ENCODE measurements at regions not wholly inside any gene's neighbourhood (a gene's known extent, or its start where the extent isn't known, plus 50 kb on each side); places are given as distances from the start of the nearest gene placed in this dataset.

DNA sequence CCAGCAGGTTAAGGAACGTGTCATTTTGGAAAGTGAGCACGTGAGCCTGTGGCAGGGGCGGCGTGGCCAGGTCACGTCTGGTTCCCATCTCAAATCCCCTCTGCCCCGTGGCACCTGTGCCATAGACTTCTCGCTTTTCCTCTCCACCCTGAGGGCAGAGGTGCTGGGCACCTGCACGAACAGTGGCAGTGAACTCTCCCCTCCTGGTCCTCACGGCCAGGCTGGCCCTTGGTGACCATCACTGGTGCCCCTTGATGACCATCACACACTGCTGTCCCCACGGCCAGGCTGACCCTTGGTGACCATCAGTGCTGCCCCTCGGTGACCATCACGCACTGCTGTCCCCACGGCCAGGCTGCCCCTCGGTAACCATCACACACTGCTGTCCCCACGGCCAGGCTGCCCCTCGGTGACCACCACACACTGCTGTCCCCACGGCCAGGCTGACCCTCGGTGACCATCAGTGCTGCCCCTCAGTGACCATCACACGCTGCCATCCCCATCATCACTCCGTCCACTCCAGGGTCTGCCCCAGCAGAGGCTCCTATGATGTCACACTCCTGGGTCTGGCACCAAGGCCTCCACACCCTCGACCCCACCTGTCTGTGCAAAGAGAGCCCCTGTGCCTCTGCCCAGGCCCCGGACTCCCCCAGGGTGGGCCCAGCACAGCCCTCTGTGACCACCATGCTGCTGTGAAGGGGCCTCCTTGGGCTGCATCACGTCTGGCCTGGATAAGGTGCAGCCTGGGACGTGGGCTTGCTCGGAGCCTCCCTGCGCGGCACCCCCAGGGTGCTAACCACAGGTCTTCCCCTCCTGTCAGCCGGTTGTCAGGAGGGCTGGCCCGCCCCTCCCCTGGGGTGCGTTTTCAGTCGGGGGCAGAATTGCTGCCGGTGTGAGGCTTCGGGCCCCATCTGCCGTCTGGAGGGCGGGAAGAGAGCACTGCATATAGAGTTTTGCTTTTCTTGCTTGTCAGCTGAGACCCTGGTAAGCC, 738.6 kb downstream of the BRD1 start:
- TF ChIP-seq, protein P1, sequence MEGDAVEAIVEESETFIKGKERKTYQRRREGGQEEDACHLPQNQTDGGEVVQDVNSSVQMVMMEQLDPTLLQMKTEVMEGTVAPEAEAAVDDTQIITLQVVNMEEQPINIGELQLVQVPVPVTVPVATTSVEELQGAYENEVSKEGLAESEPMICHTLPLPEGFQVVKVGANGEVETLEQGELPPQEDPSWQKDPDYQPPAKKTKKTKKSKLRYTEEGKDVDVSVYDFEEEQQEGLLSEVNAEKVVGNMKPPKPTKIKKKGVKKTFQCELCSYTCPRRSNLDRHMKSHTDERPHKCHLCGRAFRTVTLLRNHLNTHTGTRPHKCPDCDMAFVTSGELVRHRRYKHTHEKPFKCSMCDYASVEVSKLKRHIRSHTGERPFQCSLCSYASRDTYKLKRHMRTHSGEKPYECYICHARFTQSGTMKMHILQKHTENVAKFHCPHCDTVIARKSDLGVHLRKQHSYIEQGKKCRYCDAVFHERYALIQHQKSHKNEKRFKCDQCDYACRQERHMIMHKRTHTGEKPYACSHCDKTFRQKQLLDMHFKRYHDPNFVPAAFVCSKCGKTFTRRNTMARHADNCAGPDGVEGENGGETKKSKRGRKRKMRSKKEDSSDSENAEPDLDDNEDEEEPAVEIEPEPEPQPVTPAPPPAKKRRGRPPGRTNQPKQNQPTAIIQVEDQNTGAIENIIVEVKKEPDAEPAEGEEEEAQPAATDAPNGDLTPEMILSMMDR (IDR thresholded peaks at IDR 0.05; ENCODE audit: insufficient read depth, low read length), result no peak
- no peak for TF ChIP-seq POLR2AphosphoS5 (IDR thresholded peaks at IDR 0.05; ENCODE audit: low read depth)
- TF ChIP-seq GABPA (IDR thresholded peaks at IDR 0.05; ENCODE audit: low read depth), result no peak
- TF ChIP-seq REST (IDR thresholded peaks at IDR 0.05; ENCODE audit: insufficient replicate concordance, low read depth), result no peak

Data from HL-60 (cell line).